M059J (cell line): ENCODE measurements at regions not wholly inside any gene's neighbourhood (a gene's known extent, or its start where the extent isn't known, plus 50 kb on each side); places are given as distances from the start of the nearest gene placed in this dataset.
A peak's percentile ranks its signal among the peaks of the same experiment; 100 is the strongest.

Source experiments
- DNase-seq: peaks from one replicate; pipeline ENCODE4 v3.0.0-alpha.2; 2012; ENCODE audit warnings: low read depth

GRCh38 chr5:103674251-103674650 is 111.7 kb upstream of the NUDT12 start:
- no peak for DNase-seq

- no peak for DNase-seq
Measured at GRCh38 chr5:103669615-103670014, 107.0 kb upstream of the NUDT12 start.

- no peak for DNase-seq
Measured at GRCh38 chr5:103668281-103668680, 105.7 kb upstream of the NUDT12 start.

GRCh38 chr5:103667068-103667467 is 104.5 kb upstream of the NUDT12 start:
- peak; percentile 63 for DNase-seq

- no peak for DNase-seq
Measured at GRCh38 chr5:103657301-103657700, 94.7 kb upstream of the NUDT12 start.

- no peak for DNase-seq
Measured at GRCh38 chr5:103648086-103648485, 85.5 kb upstream of the NUDT12 start.

- DNase-seq: no peak
Measured at GRCh38 chr5:103646698-103647614, 84.4 kb upstream of the NUDT12 start.

GRCh38 chr5:103645816-103646215 is 83.2 kb upstream of the NUDT12 start:
- no peak for DNase-seq

GRCh38 chr5:103638979-103639378 is 76.4 kb upstream of the NUDT12 start:
- no peak for DNase-seq

- DNase-seq: peak; percentile 55
Measured at GRCh38 chr5:103624675-103625074, 62.1 kb upstream of the NUDT12 start.

GRCh38 chr5:103624035-103624480 is 61.5 kb upstream of the NUDT12 start:
- peak; percentile 70 for DNase-seq

GRCh38 chr5:103623425-103623824 is 60.8 kb upstream of the NUDT12 start:
- no peak for DNase-seq

- DNase-seq: no peak
Measured at GRCh38 chr5:103621548-103621930, 59.0 kb upstream of the NUDT12 start.

- no peak for DNase-seq
Measured at GRCh38 chr5:103620851-103621547, 58.4 kb upstream of the NUDT12 start.

GRCh38 chr5:103617913-103618312 is 55.3 kb upstream of the NUDT12 start:
- DNase-seq: no peak

GRCh38 chr5:103617090-103617489 is 54.5 kb upstream of the NUDT12 start:
- no peak for DNase-seq

GRCh38 chr5:103612545-103612944 is 50.0 kb upstream of the NUDT12 start:
- no peak for DNase-seq
